ENCODE measurements at regions not wholly inside any gene's neighbourhood (a gene's known extent, or its start where the extent isn't known, plus 50 kb on each side); places are given as distances from the start of the nearest gene placed in this dataset.

DNA sequence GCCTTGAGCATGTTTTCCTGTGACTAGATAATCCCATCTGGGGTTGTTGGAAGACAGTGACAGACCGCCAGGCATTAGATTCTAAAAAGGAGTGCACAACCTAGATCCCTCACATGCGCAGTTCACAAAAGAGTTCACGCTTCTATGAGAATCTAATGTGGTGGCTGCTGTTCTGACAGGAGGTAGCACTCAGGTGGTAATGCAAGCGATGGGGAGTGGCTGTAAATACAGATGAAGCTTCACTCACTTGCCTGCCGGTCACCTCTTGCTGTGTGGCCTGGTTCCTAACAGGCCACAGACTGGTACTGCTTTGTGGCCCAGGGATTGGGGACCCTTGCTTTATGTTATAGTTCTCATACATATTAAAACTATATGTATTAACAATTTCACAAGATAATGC, 81.9 kb upstream of the TMLHE start:
- DNase-seq (ENCODE audit: low read depth in 3 of 3) = no peak

DNA sequence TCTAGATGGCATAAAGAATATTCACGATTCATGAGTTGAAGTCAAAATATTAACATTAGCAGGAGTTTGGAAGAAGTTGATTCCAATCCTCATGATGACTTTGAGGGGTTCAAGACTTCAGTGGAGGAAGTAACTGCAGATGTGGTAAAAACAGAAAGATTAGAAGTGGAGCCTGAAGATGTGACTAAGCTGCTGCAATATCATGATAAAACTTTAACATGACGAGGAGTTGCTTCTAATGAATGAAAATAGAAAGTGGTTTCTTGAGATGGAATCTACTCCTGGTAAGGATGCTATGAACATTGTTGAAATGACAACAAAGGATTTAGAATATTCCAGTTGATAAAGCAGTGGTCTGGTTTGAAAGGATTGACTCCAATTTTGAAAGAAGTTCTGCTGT, 70.1 kb upstream of the TMLHE start:
- no peak for DNase-seq (ENCODE audit: low read depth in 3 of 3)

DNA sequence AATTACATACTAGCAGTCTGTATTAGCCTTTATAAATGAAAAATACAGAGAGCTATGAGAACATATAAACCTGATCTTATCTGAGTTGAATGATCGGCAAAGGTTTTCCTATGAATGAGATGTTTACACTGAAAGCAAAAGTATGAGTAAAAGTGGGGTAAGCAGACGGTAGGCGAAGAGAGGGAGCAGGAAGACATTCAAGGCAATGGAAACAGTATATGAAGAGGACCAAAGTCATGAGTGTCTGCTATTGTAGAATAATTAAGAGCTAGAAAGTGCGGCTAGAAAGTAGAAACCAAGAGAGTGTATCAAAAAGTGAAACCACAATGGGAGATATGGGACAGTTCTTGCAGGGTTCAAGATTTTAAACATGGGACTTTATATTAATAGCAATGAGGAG, 67.0 kb upstream of the TMLHE start:
- DNase-seq (ENCODE audit: low read depth in 3 of 3) = no peak

DNA sequence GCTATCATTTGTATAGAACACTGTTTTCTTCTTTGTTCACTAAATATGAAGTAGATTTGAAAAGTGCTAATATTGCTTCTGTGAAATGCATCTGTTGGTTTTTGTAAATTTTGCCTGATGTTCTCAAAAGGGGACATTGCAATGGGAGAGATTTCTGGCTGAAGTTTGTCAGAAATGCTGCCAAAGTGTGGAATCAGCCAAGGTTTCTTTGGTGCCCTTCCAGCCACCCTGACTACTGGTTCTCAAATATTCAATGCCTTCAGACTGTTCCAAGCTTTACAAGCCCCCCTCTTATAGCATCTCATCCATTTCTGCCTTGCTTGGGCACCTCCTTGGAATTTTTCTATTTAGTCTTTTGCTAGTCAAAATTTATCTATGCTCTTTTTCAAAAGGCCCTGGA, 60.6 kb upstream of the TMLHE start:
- no peak for DNase-seq (ENCODE audit: low read depth in 3 of 3)

DNA sequence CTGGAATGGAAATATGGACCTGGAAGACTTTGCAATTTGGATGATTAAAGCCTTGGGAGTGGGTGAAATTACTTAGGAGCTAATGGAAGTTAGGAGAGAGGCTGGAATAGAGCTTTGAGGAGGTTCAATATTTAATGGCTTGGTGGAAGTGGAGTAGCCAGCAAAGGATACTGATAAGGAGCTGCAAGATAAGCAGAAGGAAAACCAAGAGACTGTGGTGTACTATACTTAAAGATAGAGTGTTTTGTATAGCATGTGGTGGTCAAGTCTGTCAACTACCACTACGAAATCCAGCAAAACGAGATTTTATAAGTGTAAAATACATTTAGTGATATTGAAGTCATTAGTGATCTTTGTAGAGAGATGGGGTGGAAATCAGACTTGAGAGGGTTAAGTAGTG, 54.0 kb upstream of the TMLHE start:
- DNase-seq (ENCODE audit: low read depth in 3 of 3) = no peak

Data from stimulated activated CD4-positive, alpha-beta T cell treated with anti-CD3 and anti-CD28 coated beads, TNF-alpha, amount 100 ng/mL, for 48 hours (primary cell).